ENCODE measurements at regions not wholly inside any gene's neighbourhood (a gene's known extent, or its start where the extent isn't known, plus 50 kb on each side); places are given as distances from the start of the nearest gene placed in this dataset.

DNA sequence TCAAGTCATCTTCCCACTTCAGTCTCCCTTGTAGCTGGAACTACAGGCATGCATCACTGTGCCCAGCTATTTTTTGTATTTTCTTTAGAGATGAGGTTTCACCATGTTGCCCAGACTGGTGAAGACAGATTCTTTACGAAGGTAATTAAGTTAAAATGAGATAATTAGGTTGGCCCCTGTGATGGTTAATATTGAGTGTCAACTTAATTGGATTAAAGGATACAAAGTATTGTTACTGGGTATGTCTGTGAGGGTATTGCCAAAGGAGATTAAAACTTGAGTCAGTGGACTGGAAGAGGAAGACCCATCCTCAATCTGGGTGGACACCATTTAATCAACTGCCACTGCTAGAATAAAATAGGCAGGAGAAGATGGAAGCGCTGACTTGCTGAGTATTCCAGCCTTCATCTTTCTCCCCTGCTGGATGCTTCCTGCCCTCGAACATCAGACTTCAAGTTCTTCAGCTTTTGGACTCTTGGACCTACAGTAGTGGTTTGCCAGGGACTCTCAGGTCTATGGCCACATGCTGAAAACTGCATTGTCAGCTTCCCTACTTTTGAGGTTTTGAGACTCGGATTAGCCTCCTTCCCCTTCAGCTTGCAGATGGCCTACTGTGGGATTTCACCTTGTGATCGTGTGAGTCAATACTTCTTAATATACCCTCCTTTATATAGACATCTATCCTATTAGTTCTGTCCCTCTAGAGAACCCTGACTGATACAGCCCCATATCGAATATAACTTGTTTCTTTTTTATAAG, 269.1 kb downstream of the TMX3 start:
- TF ChIP-seq, protein P1, sequence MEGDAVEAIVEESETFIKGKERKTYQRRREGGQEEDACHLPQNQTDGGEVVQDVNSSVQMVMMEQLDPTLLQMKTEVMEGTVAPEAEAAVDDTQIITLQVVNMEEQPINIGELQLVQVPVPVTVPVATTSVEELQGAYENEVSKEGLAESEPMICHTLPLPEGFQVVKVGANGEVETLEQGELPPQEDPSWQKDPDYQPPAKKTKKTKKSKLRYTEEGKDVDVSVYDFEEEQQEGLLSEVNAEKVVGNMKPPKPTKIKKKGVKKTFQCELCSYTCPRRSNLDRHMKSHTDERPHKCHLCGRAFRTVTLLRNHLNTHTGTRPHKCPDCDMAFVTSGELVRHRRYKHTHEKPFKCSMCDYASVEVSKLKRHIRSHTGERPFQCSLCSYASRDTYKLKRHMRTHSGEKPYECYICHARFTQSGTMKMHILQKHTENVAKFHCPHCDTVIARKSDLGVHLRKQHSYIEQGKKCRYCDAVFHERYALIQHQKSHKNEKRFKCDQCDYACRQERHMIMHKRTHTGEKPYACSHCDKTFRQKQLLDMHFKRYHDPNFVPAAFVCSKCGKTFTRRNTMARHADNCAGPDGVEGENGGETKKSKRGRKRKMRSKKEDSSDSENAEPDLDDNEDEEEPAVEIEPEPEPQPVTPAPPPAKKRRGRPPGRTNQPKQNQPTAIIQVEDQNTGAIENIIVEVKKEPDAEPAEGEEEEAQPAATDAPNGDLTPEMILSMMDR (IDR thresholded peaks at IDR 0.05; ENCODE audit: extremely low read depth, missing control alignments) = no peak
- no peak for DNase-seq (ENCODE audit: low spot score)

DNA sequence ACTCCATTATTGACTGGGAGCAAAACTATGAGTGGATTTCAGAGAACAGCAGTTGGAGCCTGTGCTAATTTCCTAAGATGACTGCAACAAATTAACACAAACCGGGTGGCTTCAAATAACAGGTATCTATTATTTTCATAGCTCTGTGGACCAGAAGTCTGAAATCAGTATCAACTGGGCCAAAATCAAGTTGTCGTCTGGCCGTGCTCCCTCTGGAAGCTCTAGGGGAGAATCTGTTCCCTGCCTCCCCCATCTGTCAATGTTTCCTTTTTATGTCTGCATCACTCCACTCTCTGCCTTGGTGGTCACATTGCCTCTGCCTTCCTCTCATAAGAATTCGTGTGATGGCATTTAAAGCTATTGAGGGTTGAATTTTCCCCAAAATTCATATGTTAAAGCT, 269.8 kb downstream of the TMX3 start:
- TF ChIP-seq, protein P1 (IDR thresholded peaks at IDR 0.05; ENCODE audit: extremely low read depth, missing control alignments) = no peak
- no peak for DNase-seq (ENCODE audit: low spot score)

DNA sequence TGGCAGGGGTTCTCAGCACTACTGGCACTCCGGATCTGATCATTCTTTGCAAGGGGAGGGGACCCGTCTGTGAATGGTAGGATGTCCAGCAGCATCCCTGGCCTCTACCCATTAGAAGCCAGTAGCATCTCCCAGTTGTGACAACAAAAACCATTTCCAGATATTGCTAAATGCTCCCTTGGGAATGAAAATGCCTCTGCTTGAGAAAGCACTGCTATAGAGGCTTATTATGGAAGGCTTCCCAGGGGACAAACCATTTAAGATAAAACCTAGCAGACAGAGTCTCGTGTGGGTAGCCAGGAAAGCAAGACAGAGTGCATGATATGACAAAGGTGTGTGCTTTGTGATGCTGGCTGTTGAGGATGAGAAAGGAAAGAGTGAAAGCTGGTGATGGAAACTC, 273.7 kb downstream of the TMX3 start:
- TF ChIP-seq, protein P1 (IDR thresholded peaks at IDR 0.05; ENCODE audit: extremely low read depth, missing control alignments) = no peak
- DNase-seq (ENCODE audit: low spot score) = no peak

DNA sequence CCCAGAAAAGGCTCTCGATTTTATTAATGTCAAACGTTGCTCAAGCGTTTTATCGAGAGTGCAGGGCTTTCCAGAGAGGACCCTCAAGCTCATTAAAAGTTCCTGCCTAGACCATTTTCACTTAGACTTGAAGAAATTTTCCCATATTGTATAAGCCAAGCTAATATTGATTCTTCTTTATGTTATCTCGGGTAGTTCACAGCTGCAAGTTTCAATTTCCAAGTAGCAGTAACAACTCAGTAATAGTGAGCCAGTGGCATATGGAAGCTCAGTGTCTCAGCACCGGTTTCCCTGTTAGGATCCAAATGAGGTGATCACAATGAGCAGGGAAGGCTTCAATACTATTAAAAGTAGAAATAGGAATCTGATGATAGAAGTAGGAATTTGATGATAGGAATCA, 274.5 kb downstream of the TMX3 start:
- TF ChIP-seq, protein P1 (IDR thresholded peaks at IDR 0.05; ENCODE audit: extremely low read depth, missing control alignments) = no peak
- no peak for DNase-seq (ENCODE audit: low spot score)

DNA sequence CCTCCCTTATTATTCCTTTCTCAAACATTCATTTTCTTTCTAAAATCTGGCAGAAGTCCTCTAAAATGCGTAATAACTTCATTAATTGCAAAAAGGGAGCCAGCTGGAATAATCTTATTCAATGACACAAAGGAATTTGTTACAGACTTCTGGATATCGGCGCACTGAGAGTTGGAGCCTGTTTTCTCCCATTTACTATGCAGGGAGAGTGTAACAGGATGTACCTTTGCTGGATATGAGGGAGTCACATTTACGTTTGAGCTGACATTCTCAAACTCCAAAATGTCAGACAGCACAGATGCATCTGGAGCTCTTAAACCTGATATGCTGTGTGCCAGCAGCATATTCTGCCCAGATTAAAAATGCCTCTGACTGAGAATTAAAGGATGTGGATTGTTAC, 275.3 kb downstream of the TMX3 start:
- TF ChIP-seq, protein P1 (IDR thresholded peaks at IDR 0.05; ENCODE audit: extremely low read depth, missing control alignments) = no peak

DNA sequence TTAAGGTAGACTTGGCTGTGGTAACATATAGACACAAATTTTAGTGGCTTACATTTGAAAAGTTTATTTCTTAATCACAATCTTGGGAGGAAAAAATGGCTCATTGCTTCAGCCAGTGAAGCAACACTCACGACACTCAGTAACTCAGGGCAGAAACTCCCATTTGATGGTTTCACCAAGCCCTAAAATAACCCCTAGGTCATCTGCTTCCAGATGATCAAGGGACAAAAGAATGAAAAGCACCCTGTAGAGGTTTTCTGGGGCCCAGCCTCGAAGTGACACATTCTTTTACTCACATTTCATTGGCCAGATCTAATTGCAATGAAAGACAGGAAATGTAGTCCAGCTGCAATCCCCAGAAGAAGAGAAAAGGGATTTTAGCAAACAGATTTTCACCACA, 275.9 kb downstream of the TMX3 start:
- DNase-seq (ENCODE audit: low spot score) = no peak
- TF ChIP-seq, protein P1 (IDR thresholded peaks at IDR 0.05; ENCODE audit: extremely low read depth, missing control alignments) = no peak

More for the DNA sequence above, 275.3 kb downstream of the TMX3 start:
- DNase-seq (ENCODE audit: low spot score) = no peak

DNA sequence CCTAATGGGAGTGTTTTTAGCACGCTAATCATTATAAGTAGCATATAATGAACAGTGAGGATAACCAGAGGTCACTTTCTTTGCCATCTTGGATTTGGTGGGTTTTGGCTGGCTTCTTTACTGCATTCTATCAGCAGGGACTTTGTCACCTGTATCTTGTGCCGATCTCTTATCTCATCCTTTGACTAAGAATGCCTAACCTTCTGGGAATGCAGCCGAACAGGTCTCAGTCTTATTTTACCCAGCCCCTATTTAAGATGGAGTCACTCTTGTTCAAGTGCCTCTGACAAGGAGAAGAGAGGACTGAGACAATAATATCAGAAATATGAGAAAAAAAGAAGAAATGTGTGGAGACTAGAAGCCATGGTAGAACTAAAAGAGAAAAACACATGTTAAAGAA, 276.4 kb downstream of the TMX3 start:
- DNase-seq (ENCODE audit: low spot score) = no peak
- TF ChIP-seq, protein P1 (IDR thresholded peaks at IDR 0.05; ENCODE audit: extremely low read depth, missing control alignments) = no peak
